ENCODE measurements at regions not wholly inside any gene's neighbourhood (a gene's known extent, or its start where the extent isn't known, plus 50 kb on each side); places are given as distances from the start of the nearest gene placed in this dataset.

DNA sequence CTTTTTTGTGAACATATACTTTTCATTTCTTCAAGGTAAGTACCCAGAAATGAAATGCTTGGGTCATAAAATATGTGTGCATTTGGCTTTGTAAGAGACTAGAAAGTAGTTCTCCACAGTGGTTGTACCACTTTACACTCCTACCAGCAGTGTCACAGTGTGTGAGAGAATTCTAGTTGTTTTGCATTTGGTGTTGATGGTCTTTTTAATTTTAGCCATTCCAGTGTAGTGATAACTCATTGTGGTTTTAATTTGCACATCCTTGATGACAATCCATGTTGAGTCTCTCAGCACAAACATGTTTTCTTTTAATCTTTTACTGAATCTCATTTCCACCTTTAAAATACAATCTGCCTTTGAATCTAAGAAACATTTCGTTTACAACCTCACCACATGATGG is 402.5 kb upstream of the ETAA1 start:
- no peak for DNase-seq (ENCODE audit: low read depth in 1 of 2, low spot score in 1 of 2)
- Histone ChIP-seq H3K27me3 (ENCODE audit: insufficient read depth, poor library complexity, severe bottlenecking) (no peaks in the 10 kb centered on the region), H3K27ac (replicated peaks) (no peak overlapping the region), H3K4me3 (replicated peaks; ENCODE audit: insufficient read depth, low read length) (no peak overlapping the region)
- TF ChIP-seq POLR2AphosphoS5 (IDR thresholded peaks at IDR 0.05; ENCODE audit: low read depth): no peak
- TF ChIP-seq, protein P1, sequence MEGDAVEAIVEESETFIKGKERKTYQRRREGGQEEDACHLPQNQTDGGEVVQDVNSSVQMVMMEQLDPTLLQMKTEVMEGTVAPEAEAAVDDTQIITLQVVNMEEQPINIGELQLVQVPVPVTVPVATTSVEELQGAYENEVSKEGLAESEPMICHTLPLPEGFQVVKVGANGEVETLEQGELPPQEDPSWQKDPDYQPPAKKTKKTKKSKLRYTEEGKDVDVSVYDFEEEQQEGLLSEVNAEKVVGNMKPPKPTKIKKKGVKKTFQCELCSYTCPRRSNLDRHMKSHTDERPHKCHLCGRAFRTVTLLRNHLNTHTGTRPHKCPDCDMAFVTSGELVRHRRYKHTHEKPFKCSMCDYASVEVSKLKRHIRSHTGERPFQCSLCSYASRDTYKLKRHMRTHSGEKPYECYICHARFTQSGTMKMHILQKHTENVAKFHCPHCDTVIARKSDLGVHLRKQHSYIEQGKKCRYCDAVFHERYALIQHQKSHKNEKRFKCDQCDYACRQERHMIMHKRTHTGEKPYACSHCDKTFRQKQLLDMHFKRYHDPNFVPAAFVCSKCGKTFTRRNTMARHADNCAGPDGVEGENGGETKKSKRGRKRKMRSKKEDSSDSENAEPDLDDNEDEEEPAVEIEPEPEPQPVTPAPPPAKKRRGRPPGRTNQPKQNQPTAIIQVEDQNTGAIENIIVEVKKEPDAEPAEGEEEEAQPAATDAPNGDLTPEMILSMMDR (IDR thresholded peaks at IDR 0.05; ENCODE audit: insufficient read depth, low read length): no peak
- TF ChIP-seq, protein P2, sequence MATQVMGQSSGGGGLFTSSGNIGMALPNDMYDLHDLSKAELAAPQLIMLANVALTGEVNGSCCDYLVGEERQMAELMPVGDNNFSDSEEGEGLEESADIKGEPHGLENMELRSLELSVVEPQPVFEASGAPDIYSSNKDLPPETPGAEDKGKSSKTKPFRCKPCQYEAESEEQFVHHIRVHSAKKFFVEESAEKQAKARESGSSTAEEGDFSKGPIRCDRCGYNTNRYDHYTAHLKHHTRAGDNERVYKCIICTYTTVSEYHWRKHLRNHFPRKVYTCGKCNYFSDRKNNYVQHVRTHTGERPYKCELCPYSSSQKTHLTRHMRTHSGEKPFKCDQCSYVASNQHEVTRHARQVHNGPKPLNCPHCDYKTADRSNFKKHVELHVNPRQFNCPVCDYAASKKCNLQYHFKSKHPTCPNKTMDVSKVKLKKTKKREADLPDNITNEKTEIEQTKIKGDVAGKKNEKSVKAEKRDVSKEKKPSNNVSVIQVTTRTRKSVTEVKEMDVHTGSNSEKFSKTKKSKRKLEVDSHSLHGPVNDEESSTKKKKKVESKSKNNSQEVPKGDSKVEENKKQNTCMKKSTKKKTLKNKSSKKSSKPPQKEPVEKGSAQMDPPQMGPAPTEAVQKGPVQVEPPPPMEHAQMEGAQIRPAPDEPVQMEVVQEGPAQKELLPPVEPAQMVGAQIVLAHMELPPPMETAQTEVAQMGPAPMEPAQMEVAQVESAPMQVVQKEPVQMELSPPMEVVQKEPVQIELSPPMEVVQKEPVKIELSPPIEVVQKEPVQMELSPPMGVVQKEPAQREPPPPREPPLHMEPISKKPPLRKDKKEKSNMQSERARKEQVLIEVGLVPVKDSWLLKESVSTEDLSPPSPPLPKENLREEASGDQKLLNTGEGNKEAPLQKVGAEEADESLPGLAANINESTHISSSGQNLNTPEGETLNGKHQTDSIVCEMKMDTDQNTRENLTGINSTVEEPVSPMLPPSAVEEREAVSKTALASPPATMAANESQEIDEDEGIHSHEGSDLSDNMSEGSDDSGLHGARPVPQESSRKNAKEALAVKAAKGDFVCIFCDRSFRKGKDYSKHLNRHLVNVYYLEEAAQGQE (IDR thresholded peaks at IDR 0.05; ENCODE audit: insufficient replicate concordance, low read depth): no peak
- TF ChIP-seq SPI1 (IDR thresholded peaks at IDR 0.05; ENCODE audit: borderline replicate concordance, low read depth): no peak
- TF ChIP-seq GABPA (IDR thresholded peaks at IDR 0.05; ENCODE audit: low read depth): no peak

DNA sequence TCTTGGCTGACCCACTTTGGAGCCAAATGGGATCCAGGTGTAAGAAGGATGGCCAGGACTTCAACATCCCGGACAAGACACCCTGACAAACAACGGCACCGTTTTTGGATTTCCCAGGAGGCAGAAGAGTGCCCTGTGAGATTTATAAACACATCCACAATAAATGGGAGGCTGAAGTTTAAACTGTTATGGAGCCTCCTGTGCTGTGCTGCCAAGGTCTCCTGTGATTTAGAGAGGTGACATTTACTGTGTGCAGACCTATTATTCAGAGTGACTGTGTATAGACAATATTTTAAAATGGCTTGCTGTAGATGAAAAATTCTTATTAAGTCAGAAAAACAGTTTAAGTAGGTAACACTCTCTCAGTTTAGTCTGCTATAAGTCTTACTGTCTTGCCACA is 401.5 kb upstream of the ETAA1 start:
- Histone ChIP-seq H3K4me3 (replicated peaks; ENCODE audit: insufficient read depth, low read length) (no peak overlapping the region), H3K27me3 (ENCODE audit: insufficient read depth, poor library complexity, severe bottlenecking) (no peaks in the 10 kb centered on the region), H3K27ac (replicated peaks) (no peak overlapping the region)
- no peak for DNase-seq (ENCODE audit: low read depth in 1 of 2, low spot score in 1 of 2)
- no peak for TF ChIP-seq POLR2AphosphoS5 (IDR thresholded peaks at IDR 0.05; ENCODE audit: low read depth)
- TF ChIP-seq, protein P1 (IDR thresholded peaks at IDR 0.05; ENCODE audit: insufficient read depth, low read length): no peak

DNA sequence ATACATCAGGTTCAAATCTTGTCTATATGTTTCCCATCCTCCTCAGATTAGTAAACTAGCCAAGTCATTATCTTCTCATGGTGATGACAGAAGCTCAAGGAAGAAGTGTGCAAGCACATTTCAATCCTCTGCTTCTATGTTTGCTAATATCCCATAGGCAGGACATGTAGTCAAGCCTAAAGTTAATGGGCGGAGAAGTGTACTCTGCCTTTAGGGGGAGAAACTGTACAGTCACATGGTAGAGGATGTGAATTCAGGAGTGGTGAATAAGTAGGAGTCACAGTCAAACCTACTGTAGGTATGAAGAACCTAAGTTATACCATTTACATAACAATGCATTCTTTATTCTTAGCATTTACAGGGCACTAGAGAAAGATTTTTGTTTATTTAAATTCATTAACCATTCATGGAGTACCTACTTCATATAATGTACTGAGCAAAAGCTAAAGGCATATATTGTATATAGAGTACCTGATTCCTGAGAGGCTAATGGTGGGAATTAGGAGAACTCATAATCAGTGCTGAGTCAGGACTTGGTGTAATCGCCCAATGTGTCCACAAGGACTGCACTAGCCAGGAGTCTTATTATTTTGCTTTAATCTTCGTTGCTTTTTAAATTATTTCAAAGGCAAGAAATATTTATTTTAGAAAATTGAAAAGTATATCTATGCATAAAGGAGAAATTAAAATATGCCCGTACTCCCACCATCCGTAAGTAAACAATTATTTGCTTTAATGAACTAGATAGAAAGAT is 394.3 kb upstream of the ETAA1 start:
- no peak for DNase-seq (ENCODE audit: low read depth in 1 of 2, low spot score in 1 of 2)
- no peaks in the 10 kb centered on the region for H3K27me3 ChIP-seq (ENCODE audit: insufficient read depth, poor library complexity, severe bottlenecking)
- TF ChIP-seq, protein P2 (IDR thresholded peaks at IDR 0.05; ENCODE audit: insufficient replicate concordance, low read depth): no peak
- no peak for TF ChIP-seq SPI1 (IDR thresholded peaks at IDR 0.05; ENCODE audit: borderline replicate concordance, low read depth)
- TF ChIP-seq POLR2AphosphoS5 (IDR thresholded peaks at IDR 0.05; ENCODE audit: low read depth): no peak
- no peak for TF ChIP-seq GABPA (IDR thresholded peaks at IDR 0.05; ENCODE audit: low read depth)
- TF ChIP-seq, protein P1 (IDR thresholded peaks at IDR 0.05; ENCODE audit: insufficient read depth, low read length): no peak
- no peak overlapping the region for H3K4me3 ChIP-seq (replicated peaks; ENCODE audit: insufficient read depth, low read length)
- H3K27ac ChIP-seq (replicated peaks): no peak overlapping the region
